ENCODE measurements at regions not wholly inside any gene's neighbourhood (a gene's known extent, or its start where the extent isn't known, plus 50 kb on each side); places are given as distances from the start of the nearest gene placed in this dataset.

DNA sequence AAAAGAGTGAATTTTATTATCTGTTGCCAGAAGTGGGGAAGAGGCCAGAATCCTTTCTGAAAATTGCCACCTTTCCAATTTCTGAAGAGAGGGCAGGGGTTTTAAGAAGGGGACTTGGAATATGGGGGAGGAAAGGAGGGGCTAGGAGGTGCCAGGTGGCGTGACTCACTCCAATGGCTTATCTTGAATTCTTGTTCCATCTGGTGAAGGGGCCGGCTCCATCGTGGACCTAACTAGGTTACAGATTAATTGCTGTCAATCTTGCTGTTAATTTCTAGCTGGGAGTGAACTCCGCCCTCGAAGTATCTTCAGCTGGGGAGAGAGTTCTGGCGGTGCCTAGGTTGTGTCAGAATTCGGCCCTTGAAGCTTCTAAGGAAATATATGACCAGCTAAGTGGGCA is 138.7 kb downstream of the YTHDC2 start:
- H3K27ac ChIP-seq (ENCODE audit: low read depth, low read length), result no peak overlapping the region
- TF ChIP-seq, protein P1, sequence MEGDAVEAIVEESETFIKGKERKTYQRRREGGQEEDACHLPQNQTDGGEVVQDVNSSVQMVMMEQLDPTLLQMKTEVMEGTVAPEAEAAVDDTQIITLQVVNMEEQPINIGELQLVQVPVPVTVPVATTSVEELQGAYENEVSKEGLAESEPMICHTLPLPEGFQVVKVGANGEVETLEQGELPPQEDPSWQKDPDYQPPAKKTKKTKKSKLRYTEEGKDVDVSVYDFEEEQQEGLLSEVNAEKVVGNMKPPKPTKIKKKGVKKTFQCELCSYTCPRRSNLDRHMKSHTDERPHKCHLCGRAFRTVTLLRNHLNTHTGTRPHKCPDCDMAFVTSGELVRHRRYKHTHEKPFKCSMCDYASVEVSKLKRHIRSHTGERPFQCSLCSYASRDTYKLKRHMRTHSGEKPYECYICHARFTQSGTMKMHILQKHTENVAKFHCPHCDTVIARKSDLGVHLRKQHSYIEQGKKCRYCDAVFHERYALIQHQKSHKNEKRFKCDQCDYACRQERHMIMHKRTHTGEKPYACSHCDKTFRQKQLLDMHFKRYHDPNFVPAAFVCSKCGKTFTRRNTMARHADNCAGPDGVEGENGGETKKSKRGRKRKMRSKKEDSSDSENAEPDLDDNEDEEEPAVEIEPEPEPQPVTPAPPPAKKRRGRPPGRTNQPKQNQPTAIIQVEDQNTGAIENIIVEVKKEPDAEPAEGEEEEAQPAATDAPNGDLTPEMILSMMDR (IDR thresholded peaks at IDR 0.05; ENCODE audit: insufficient read depth, low read length, poor library complexity, severe bottlenecking), result no peak
- no peak for TF ChIP-seq EZH2phosphoT487 (conservative IDR thresholded peaks at IDR 0.05; ENCODE audit: low read length)
- H3K36me3 ChIP-seq (ENCODE audit: low read length), result no peaks in the 10 kb centered on the region
- no peaks in the 10 kb centered on the region for H3K27me3 ChIP-seq (ENCODE audit: low read length)
- no peaks in the 10 kb centered on the region for H3F3A ChIP-seq (ENCODE audit: insufficient read depth)
- no peaks in the 10 kb centered on the region for H3K9me2 ChIP-seq (replicated peaks; ENCODE audit: insufficient read depth, low read length)
- no peak overlapping the region for H3K4me2 ChIP-seq (ENCODE audit: low read depth, low read length, poor library complexity, severe bottlenecking)
- H4K20me1 ChIP-seq (ENCODE audit: low read depth, low read length), result no peaks in the 10 kb centered on the region
- no peak overlapping the region for H3K4me3 ChIP-seq (ENCODE audit: insufficient read depth, low read length, poor library complexity, severe bottlenecking)
- H3K9ac ChIP-seq (ENCODE audit: low read length), result no peak overlapping the region
- H3K79me2 ChIP-seq (ENCODE audit: insufficient read depth, low read length), result no peaks in the 10 kb centered on the region
- no peak overlapping the region for H2AFZ ChIP-seq (ENCODE audit: low read depth, low read length, severe bottlenecking)
- H3K9me3 ChIP-seq (ENCODE audit: insufficient read depth, low read length), result no peaks in the 10 kb centered on the region

- Histone ChIP-seq H3K9ac (ENCODE audit: low read length) (no peak overlapping the region), H3K4me3 (ENCODE audit: insufficient read depth, low read length, poor library complexity, severe bottlenecking) (no peak overlapping the region), H4K20me1 (ENCODE audit: low read depth, low read length) (no peaks in the 10 kb centered on the region), H3K27me3 (ENCODE audit: low read length) (no peaks in the 10 kb centered on the region), H2AFZ (ENCODE audit: low read depth, low read length, severe bottlenecking) (no peak overlapping the region), H3K9me2 (replicated peaks; ENCODE audit: insufficient read depth, low read length) (no peaks in the 10 kb centered on the region), H3K4me2 (ENCODE audit: low read depth, low read length, poor library complexity, severe bottlenecking) (no peak overlapping the region), H3K9me3 (ENCODE audit: insufficient read depth, low read length) (no peaks in the 10 kb centered on the region), H3F3A (ENCODE audit: insufficient read depth) (no peaks in the 10 kb centered on the region), H3K79me2 (ENCODE audit: insufficient read depth, low read length) (no peaks in the 10 kb centered on the region), H3K36me3 (ENCODE audit: low read length) (no peaks in the 10 kb centered on the region), H3K27ac (ENCODE audit: low read depth, low read length) (no peak overlapping the region)
- TF ChIP-seq, protein P1 (IDR thresholded peaks at IDR 0.05; ENCODE audit: insufficient read depth, low read length, poor library complexity, severe bottlenecking), result no peak
- TF ChIP-seq EZH2phosphoT487 (conservative IDR thresholded peaks at IDR 0.05; ENCODE audit: low read length), result no peak
These were observed 141.3 kb downstream of the YTHDC2 start for GRCh38 chr5:113654828-113655227.

- Histone ChIP-seq H3K27ac (ENCODE audit: low read depth, low read length) (no peak overlapping the region), H3K36me3 (ENCODE audit: low read length) (no peaks in the 10 kb centered on the region), H3F3A (ENCODE audit: insufficient read depth) (no peaks in the 10 kb centered on the region), H3K9me3 (ENCODE audit: insufficient read depth, low read length) (no peaks in the 10 kb centered on the region), H3K9ac (ENCODE audit: low read length) (no peak overlapping the region), H3K9me2 (replicated peaks; ENCODE audit: insufficient read depth, low read length) (no peaks in the 10 kb centered on the region), H3K4me2 (ENCODE audit: low read depth, low read length, poor library complexity, severe bottlenecking) (no peak overlapping the region), H4K20me1 (ENCODE audit: low read depth, low read length) (no peaks in the 10 kb centered on the region), H3K4me3 (ENCODE audit: insufficient read depth, low read length, poor library complexity, severe bottlenecking) (no peak overlapping the region), H3K79me2 (ENCODE audit: insufficient read depth, low read length) (no peaks in the 10 kb centered on the region), H3K27me3 (ENCODE audit: low read length) (no peaks in the 10 kb centered on the region), H2AFZ (ENCODE audit: low read depth, low read length, severe bottlenecking) (no peak overlapping the region)
- TF ChIP-seq, protein P1 (IDR thresholded peaks at IDR 0.05; ENCODE audit: insufficient read depth, low read length, poor library complexity, severe bottlenecking), result no peak
- TF ChIP-seq EZH2phosphoT487 (conservative IDR thresholded peaks at IDR 0.05; ENCODE audit: low read length), result no peak
These were observed 146.7 kb downstream of the YTHDC2 start for GRCh38 chr5:113660206-113660605.

Measured in SU-DHL-6 (cell line).